HG02870 (cell line): ENCODE measurements at regions not wholly inside any gene's neighbourhood (a gene's known extent, or its start where the extent isn't known, plus 50 kb on each side); places are given as distances from the start of the nearest gene placed in this dataset.

Experiments used
- ATAC-seq: cut with Tn5 transposase; IDR thresholded peaks from one replicate; pipeline ENCODE4 v1.9.1; 2021; ENCODE audit warnings: mild to moderate bottlenecking, moderate library complexity; ENCODE audit not compliant: unreplicated experiment

DNA sequence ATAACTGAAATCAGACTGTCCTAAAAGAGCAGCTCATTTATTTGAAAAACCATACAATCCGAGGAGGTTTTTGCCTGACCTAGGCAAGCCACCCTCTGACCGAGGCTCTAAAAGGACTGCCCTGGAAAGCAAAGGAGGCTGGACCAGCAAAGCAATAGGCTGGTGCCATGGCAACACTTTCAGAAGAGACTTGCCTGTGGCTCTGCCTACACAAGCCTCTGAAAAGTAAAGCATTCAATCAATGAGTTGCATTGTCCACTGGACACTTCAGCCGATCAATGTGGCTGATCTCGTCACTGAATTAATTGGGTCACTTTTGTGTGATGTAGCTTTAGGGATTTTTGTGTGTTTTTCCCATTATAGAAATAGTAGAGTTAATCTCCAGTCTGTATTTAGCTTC, 99.1 kb upstream of the SEMA6D start:
- ATAC-seq: no peak

GRCh38 chr15:47620960-47621681, 96.2 kb upstream of the SEMA6D start:
- ATAC-seq: no peak

DNA sequence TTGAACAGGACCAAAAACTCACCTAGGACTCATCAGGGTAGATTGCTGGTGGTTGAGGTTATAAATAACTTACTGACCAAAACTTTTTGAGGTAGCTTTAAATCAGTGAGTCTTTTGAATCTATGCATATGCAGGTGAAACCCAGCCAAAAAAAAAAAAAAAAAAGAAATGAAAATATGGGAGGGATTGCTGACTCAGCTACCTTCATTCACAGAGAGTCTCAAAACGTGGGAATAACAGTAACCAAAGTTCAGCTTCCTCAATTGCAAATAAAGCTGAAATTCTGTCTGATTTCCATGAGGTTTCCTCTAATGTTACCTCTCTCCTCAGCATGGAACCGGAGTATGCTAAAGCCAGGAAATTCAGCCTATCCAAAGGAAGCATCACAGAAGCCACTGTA, 95.2 kb upstream of the SEMA6D start:
- no peak for ATAC-seq

GRCh38 chr15:47624503-47624902, 92.8 kb upstream of the SEMA6D start:
- ATAC-seq: no peak

DNA sequence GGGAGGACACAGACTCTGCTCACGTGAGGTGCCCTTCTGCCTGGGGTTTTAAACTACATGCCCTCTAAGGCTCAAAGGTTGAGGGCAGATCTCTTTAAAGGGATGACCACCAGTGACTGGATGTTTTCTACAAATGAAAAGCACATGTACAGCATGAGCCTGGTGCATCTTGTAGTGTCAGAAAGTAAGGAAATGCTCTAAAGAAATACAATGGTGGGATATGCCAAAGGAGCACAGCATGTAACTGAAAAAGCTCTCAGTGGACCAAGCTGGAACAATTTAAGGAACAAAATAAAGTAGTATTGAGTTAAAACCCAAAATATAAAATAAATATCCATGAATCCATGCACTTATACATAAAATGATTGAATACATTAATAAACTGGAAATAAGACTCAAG, 78.3 kb upstream of the SEMA6D start:
- no peak for ATAC-seq

DNA sequence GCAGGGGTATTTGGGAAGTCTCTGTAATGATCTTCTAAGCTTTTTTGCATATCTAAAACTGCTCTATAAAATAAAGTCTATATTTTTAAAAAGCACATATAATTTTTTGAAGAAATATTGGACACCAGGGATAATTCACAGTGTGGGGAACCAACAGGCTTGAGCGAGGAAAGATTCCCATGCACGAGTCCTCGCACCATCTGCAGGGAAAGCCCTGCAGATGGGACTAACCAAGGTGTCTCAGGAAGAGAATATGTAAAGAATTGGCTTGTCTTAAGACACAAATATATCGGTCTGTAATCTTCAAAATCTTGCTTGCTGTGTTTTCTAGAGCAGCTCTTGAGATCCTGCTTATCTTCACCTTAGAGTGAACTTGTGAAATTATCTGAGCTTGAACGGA, 77.2 kb upstream of the SEMA6D start:
- ATAC-seq: no peak

GRCh38 chr15:47640901-47641300, 76.4 kb upstream of the SEMA6D start:
- ATAC-seq: no peak

DNA sequence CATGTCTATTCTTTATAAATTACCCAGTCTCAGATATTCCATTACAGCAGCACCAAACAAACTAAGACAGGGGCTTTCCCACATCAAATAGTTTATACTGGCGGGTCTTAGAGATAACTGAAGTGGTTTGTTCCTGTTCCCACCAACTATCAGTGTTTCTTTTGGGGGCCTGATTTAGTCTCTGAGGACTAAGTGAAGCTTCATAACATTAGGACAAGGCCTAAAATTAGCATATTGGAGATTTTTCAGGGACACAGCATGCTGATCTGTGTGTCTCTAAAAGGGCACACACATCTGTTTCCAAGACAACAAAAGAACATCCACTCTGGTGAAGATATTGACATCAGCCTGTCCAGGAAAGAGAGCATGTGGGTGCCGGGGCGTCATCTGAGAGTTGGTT, 72.6 kb upstream of the SEMA6D start:
- ATAC-seq: no peak

DNA sequence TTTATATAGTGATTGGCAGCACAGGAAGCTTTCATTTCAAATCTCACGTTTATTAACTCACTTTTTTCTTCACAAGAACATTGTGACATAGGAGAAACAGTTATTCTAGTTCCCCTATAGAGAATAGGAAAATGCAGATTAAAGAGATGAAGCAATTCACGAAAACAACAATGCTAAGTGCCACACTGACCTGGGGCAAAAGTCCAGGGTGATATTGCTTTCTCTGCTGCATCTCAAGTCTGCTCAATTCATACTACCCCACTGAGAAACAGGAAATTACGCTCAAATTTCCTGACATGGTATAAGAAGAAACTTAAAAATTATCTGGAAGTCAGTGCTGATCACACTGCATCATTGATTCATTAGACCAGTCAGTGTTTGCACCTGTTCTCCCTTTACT, 66.7 kb upstream of the SEMA6D start:
- no peak for ATAC-seq

- no peak for ATAC-seq
These were observed 65.0 kb upstream of the SEMA6D start for GRCh38 chr15:47652328-47652727.

DNA sequence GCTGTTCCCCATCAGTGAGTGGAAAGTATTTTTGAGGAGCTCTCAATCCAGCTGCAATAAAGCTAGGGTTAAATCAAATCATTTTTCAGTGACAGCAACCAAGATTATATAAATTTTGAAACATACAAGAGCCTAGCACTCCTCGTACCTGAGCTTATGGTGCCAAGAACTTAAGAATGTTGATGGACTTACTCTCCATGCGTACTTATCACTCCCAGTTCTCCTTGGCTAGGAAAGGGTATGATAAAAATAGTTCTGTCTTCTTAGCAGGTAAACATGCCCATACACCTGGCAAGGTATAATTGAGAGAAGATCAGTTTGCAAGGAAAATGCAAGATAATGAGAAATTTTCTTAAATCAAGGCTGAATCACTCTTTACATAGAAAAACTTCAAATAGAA, 64.5 kb upstream of the SEMA6D start:
- ATAC-seq: no peak

DNA sequence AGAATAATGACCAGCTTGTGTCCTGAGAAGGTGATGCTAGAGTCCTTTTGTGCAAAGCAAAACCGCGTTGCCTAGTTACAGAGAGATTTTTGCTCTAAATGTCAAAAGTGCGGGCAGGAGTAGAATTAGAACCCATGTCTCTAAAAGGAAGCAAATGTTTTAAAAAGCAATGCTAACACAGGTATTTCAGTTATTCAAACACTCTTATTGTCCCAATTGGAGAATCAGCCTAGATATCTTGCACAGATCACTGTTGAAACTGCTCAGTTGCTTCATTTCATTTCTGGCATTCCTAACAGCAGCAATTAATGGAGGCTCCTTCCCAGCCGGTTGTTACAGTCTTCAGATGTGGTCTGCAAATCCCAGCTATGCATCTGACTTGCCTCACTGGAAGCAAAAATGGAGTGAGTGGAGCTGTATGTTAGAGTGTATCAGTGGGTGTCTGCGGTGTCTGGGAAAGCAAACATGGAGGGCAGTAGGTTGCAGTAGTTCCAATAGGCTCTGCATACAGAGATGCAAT, 55.6 kb upstream of the SEMA6D start:
- no peak for ATAC-seq

GRCh38 chr15:47663101-47663500, 54.2 kb upstream of the SEMA6D start:
- ATAC-seq: no peak
